ENCODE measurements at regions not wholly inside any gene's neighbourhood (a gene's known extent, or its start where the extent isn't known, plus 50 kb on each side); places are given as distances from the start of the nearest gene placed in this dataset.

DNA sequence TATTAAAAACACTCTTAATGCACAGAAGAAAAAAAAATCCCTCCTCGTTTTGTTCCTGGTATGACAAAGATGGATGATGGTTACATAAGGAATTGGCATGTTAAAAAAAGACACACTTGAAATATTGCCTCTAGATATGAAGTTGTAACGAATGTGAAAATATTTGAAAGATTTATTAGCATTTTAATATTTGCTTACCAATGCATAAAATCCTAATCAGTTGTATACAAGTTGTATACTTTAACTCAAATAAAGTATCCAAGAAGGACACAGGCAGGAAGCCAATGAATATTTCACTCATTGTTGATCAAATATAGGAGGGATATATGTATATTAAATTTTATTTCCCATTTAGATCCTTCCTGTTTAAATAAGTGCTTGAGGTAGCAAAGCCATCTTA lies 850.8 kb upstream of the RBFOX1 start:
- H3K9me3 ChIP-seq, result no peaks in the 10 kb centered on the region
- no peak overlapping the region for H3K27ac ChIP-seq
- no peak for DNase-seq (ENCODE audit: extremely low spot score in 2 of 2)
- H3K4me1 ChIP-seq, result no peaks in the 10 kb centered on the region
- intact Hi-C loops (cut with DNase I), result no loop called here
- TF ChIP-seq, protein P1, sequence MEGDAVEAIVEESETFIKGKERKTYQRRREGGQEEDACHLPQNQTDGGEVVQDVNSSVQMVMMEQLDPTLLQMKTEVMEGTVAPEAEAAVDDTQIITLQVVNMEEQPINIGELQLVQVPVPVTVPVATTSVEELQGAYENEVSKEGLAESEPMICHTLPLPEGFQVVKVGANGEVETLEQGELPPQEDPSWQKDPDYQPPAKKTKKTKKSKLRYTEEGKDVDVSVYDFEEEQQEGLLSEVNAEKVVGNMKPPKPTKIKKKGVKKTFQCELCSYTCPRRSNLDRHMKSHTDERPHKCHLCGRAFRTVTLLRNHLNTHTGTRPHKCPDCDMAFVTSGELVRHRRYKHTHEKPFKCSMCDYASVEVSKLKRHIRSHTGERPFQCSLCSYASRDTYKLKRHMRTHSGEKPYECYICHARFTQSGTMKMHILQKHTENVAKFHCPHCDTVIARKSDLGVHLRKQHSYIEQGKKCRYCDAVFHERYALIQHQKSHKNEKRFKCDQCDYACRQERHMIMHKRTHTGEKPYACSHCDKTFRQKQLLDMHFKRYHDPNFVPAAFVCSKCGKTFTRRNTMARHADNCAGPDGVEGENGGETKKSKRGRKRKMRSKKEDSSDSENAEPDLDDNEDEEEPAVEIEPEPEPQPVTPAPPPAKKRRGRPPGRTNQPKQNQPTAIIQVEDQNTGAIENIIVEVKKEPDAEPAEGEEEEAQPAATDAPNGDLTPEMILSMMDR (IDR thresholded peaks at IDR 0.05), result no peak
- TF ChIP-seq POLR2A (IDR thresholded peaks at IDR 0.05), result no peak
- TF ChIP-seq POLR2AphosphoS5 (IDR thresholded peaks at IDR 0.05; ENCODE audit: insufficient read depth in 1 of 2, low read depth in 1 of 2), result no peak
- H3K27me3 ChIP-seq, result no peaks in the 10 kb centered on the region
- H3K36me3 ChIP-seq, result no peaks in the 10 kb centered on the region
- H3K4me3 ChIP-seq, result no peak overlapping the region

DNA sequence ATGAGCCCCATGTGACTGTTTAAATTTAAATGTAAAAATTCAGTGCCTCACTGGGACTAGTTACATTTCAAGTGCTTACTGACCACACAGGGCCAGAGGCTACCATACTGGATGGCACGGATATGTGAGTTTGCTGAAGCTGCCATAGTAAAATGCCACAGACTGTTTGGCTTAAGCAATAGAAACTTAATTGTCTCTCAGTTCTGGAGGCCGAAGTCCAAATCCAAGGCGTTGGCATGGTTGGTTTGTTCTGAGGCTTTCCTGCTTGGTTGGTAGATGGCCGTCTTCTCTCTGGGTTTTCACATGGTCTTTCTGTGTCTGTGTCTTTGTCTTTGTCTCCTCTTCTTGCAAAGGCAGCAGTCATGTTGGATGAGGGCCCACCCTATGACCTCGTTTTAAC lies 878.9 kb upstream of the RBFOX1 start:
- Histone ChIP-seq H3K27me3 (no peaks in the 10 kb centered on the region), H3K36me3 (no peaks in the 10 kb centered on the region), H3K27ac (no peak overlapping the region), H3K4me3 (no peak overlapping the region), H3K4me1 (no peaks in the 10 kb centered on the region), H3K9me3 (no peaks in the 10 kb centered on the region)
- no peak for TF ChIP-seq POLR2AphosphoS5 (IDR thresholded peaks at IDR 0.05; ENCODE audit: insufficient read depth in 1 of 2, low read depth in 1 of 2)
- no peak for TF ChIP-seq POLR2A (IDR thresholded peaks at IDR 0.05)
- TF ChIP-seq, protein P1 (IDR thresholded peaks at IDR 0.05), result no peak
- DNase-seq (ENCODE audit: extremely low spot score in 2 of 2), result no peak
- intact Hi-C loops (cut with DNase I), result no loop called here

DNA sequence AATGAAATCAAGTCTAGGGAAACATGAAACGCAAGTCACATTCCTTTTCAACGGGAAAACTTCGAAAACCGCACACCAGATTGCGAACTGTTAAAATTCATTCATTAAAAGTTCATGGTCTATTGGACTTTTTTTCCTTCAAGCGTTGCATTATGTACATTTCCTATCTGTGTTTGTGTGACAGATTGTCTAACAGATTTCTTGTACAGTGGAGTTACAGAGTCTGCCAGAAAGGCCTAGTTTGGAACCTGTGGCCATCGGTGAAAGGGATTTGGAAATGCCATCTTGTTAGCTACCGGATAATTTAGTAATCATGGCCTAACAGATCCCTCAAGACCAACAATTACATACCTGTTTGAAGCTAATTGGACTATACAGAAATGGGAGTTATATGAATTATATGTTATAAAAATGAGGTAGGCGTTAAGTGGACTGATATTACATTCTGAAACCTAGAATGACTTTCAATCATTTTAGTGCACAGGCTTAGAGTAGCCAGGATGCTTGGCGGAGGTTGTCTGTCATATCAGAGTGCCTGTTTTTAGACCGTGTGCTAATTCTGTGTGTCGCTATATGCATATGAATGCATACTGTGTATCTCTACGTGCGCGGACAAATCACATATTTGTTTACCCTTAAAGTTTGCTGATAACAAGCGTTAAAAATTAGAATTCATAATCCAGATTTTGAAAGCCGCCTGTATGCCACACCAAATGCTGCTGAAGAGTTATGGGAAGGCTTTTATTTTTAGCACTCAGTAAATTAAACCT lies 885.4 kb upstream of the RBFOX1 start:
- H3K4me3 ChIP-seq, result no peak overlapping the region
- DNase-seq (ENCODE audit: extremely low spot score in 2 of 2), result no peak
- H3K27me3 ChIP-seq, result no peaks in the 10 kb centered on the region
- no peaks in the 10 kb centered on the region for H3K4me1 ChIP-seq
- TF ChIP-seq POLR2A (IDR thresholded peaks at IDR 0.05), result no peak
- TF ChIP-seq POLR2AphosphoS5 (IDR thresholded peaks at IDR 0.05; ENCODE audit: insufficient read depth in 1 of 2, low read depth in 1 of 2), result no peak
- TF ChIP-seq, protein P1 (IDR thresholded peaks at IDR 0.05), result no peak
- no peaks in the 10 kb centered on the region for H3K9me3 ChIP-seq
- H3K27ac ChIP-seq, result no peak overlapping the region
- H3K36me3 ChIP-seq, result no peaks in the 10 kb centered on the region
- intact Hi-C loops (cut with DNase I), result no loop called here

DNA sequence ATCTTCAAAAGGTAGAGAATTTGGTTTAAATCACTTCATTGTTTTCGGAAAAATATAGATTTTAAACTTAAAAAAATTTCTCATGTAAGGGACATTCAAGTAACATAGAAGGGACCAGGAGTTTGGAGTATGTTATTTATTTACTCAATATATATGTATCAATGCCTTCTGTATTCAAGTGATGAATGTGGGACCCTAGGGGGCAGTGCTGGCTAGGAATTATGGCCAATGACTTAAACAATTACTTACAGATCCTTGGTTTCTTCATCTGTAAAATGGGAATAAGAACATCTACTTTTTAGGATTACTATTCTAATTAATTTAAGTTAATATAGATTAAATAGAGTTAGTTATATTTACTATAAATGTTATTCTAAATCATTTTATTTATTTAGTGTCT lies 886.3 kb upstream of the RBFOX1 start:
- Histone ChIP-seq H3K4me3 (no peak overlapping the region), H3K27me3 (no peaks in the 10 kb centered on the region), H3K27ac (no peak overlapping the region), H3K9me3 (no peaks in the 10 kb centered on the region), H3K36me3 (no peaks in the 10 kb centered on the region), H3K4me1 (no peaks in the 10 kb centered on the region)
- intact Hi-C loops (cut with DNase I), result no loop called here
- DNase-seq (ENCODE audit: extremely low spot score in 2 of 2), result no peak
- TF ChIP-seq, protein P1 (IDR thresholded peaks at IDR 0.05), result no peak
- TF ChIP-seq POLR2AphosphoS5 (IDR thresholded peaks at IDR 0.05; ENCODE audit: insufficient read depth in 1 of 2, low read depth in 1 of 2) (no peak), POLR2A (IDR thresholded peaks at IDR 0.05) (no peak)

DNA sequence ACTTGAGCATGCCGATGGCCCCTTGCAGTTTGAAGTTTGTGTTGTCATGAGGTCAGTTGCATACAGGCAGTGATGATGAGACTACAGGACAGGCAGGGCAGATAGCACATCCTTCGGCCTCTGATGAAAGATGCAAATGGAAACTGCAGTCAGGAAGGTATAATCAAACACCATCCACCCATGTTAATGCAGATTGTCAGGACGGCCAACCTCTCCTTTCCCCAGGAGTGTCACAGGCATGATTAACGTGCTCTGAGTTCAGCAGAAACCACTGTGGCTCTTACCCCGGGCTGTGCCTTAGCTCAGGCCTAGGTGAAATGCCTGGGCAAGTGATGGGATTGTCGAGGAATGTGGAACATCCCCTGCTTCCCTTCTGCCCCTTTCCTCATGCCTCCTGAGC lies 893.5 kb upstream of the RBFOX1 start:
- Histone ChIP-seq H3K9me3 (no peaks in the 10 kb centered on the region), H3K4me1 (no peaks in the 10 kb centered on the region), H3K27ac (no peak overlapping the region), H3K4me3 (no peak overlapping the region), H3K27me3 (no peaks in the 10 kb centered on the region), H3K36me3 (no peaks in the 10 kb centered on the region)
- TF ChIP-seq, protein P1 (IDR thresholded peaks at IDR 0.05), result no peak
- TF ChIP-seq POLR2A (IDR thresholded peaks at IDR 0.05) (no peak), POLR2AphosphoS5 (IDR thresholded peaks at IDR 0.05; ENCODE audit: insufficient read depth in 1 of 2, low read depth in 1 of 2) (no peak)
- no peak for DNase-seq (ENCODE audit: extremely low spot score in 2 of 2)
- intact Hi-C loops (cut with DNase I), result no loop called here

Measured in vagina (tissue), 2 donors.